ENCODE measurements at regions not wholly inside any gene's neighbourhood (a gene's known extent, or its start where the extent isn't known, plus 50 kb on each side); places are given as distances from the start of the nearest gene placed in this dataset.
A peak's percentile ranks its signal among the peaks of the same experiment; 100 is the strongest.
"Not testable (repeated sequence)": the region's sequence is repeated elsewhere in the genome, so short reads cannot be mapped to it uniquely, and the experiment has no call there.

DNA sequence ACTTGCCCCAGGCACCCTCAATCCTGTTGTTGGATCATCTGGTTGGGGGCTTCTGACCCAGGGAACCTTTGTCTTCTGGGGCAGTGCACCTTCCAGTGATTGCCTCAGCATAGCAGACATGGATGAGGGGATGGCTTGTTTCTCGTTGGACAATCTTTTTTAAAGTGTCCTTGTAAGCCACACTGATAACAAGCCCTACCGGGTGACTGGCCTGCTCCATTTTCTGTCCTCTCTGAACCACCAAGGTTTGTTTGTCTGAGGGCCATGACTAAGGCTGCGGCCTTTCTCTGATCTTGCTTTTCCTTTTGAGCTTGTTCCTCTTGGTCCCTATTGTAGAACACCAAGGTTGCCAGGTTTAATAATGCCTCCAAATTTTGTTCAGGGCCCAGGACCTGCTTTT, 66.0 kb upstream of the AADACL2 start:
- BruUV-seq (replicated peaks); H3K36me3 ChIP-seq (replicated peaks in 1 of 2; ENCODE audit: control insufficient read depth in 1 of 2, insufficient read depth in 2 of 2, low read length in 2 of 2); POLR2A ChIA-PET; H3K4me1 ChIP-seq (ENCODE audit: insufficient read depth, low read length); H4K20me1 ChIP-seq (ENCODE audit: insufficient read depth, low read length); FAIRE-seq; H2AFZ ChIP-seq (ENCODE audit: low read length); H3K79me2 ChIP-seq (ENCODE audit: insufficient read depth, low read length); H3K4me2 ChIP-seq (ENCODE audit: low read depth, low read length); ATAC-seq; H3K9me3 ChIP-seq (ENCODE audit: low read length); in situ Hi-C loops (cut with HindIII; ENCODE audit: extremely low pct_ligation_motif_present, low pct_unique_long_range_greater_than_20kb); CTCF ChIA-PET (ENCODE audit: low intra/inter-chr PET ratio, low total read pairs); intact Hi-C loops (cut with micrococcal nuclease; ENCODE audit: unreplicated experiment); H3K27ac ChIP-seq (ENCODE audit: extremely low read length, insufficient read depth, low read length); H3K9ac ChIP-seq (ENCODE audit: insufficient read depth, low read depth, low read length); H3K27me3 ChIP-seq (ENCODE audit: control insufficient read depth in 1 of 2, insufficient read depth in 2 of 2, low read length in 2 of 2); H3K4me3 ChIP-seq (replicated peaks in 1 of 3; ENCODE audit: insufficient read depth in 1 of 3, low read depth in 2 of 3, low read length in 3 of 3); TF ChIP-seq SOX6 (IDR thresholded peaks at IDR 0.05): not testable (repeated sequence)
- peak; percentile 10 for DNase-seq (ENCODE audit: low spot score)
- 3% methylated on average over 2 of the region's 3 CpGs for WGBS (ENCODE audit: low lambda C conversion rate)
- TF ChIP-seq SOX6 (CRISPR knock-in tag; IDR thresholded peaks at IDR 0.05) (0 out of 2 replicates have a peak, but pooled peaks have one; percentile 19), FOSL2 (CRISPR knock-in tag; IDR thresholded peaks at IDR 0.05) (peak; percentile 71), ZNF644 (CRISPR knock-in tag; IDR thresholded peaks at IDR 0.05; ENCODE audit: low read depth) (peak; percentile 54)

- ATAC-seq = no peak
- peak; percentile 36 for FAIRE-seq
- H2AFZ ChIP-seq (ENCODE audit: low read length) = no peak overlapping the region
Observed at GRCh38 chr3:151660885-151661284, 72.8 kb upstream of the AADACL2 start.

More at GRCh38 chr3:151660885-151661284, 72.8 kb upstream of the AADACL2 start:
- intact Hi-C loops (cut with micrococcal nuclease; ENCODE audit: unreplicated experiment) = loop anchor here (2.0 kb wide), 1 partner anchor 192 kb away; no protein-coding TSS in a partner anchor
- H3K4me2 ChIP-seq (ENCODE audit: low read depth, low read length) = no peak overlapping the region
- in situ Hi-C loops (cut with HindIII; ENCODE audit: extremely low pct_ligation_motif_present, low pct_unique_long_range_greater_than_20kb) = no loop called here
- CTCF ChIA-PET (ENCODE audit: low intra/inter-chr PET ratio, low total read pairs) = interaction anchor here (1.3 kb wide), 1 partner anchor 178 kb away, joined by 3 read pairs; no protein-coding TSS in a partner anchor
- H3K27me3 ChIP-seq (ENCODE audit: control insufficient read depth in 1 of 2, insufficient read depth in 2 of 2, low read length in 2 of 2) = no peaks in the 10 kb centered on the region
- 36% methylated on average over 4 of the region's 4 CpGs for WGBS (ENCODE audit: low lambda C conversion rate)
- no peak for DNase-seq (ENCODE audit: low spot score)
- no peaks in the 10 kb centered on the region for H3K4me1 ChIP-seq (ENCODE audit: insufficient read depth, low read length)
- POLR2A ChIA-PET = no interaction called here
- H4K20me1 ChIP-seq (ENCODE audit: insufficient read depth, low read length) = no peaks in the 10 kb centered on the region
- no peak overlapping the region for H3K4me3 ChIP-seq (replicated peaks in 1 of 3; ENCODE audit: insufficient read depth in 1 of 3, low read depth in 2 of 3, low read length in 3 of 3)
- TF ChIP-seq STAG1 (CRISPR knock-in tag; IDR thresholded peaks at IDR 0.05) (peak; percentile 31), ZNF850 (CRISPR knock-in tag; conservative IDR thresholded peaks at IDR 0.05) (no peak)
- no TSS peak for BruUV-seq (replicated peaks)
- H3K36me3 ChIP-seq (replicated peaks in 1 of 2; ENCODE audit: control insufficient read depth in 1 of 2, insufficient read depth in 2 of 2, low read length in 2 of 2) = no peaks in the 10 kb centered on the region
- no peaks in the 10 kb centered on the region for H3K9me3 ChIP-seq (ENCODE audit: low read length)
- no peak overlapping the region for H3K9ac ChIP-seq (ENCODE audit: insufficient read depth, low read depth, low read length)
- no peaks in the 10 kb centered on the region for H3K79me2 ChIP-seq (ENCODE audit: insufficient read depth, low read length)
- no peak overlapping the region for H3K27ac ChIP-seq (ENCODE audit: extremely low read length, insufficient read depth, low read length)

Data from HepG2 (cell line).